SK-N-SH (cell line): ENCODE measurements at regions not wholly inside any gene's neighbourhood (a gene's known extent, or its start where the extent isn't known, plus 50 kb on each side); places are given as distances from the start of the nearest gene placed in this dataset.

ENCODE experiments used
- CTCF ChIA-PET: fragments of 300-600, 350-600 bp; formaldehyde crosslinking; extraction: SDS; loops from one replicate; lab custom pipeline; 2021; lab: Yijun Ruan, JAX
- POLR2A ChIA-PET: fragments of 350-600 bp; sonication (Branson Sonifier 250); formaldehyde crosslinking; extraction: SDS; loops from one replicate; lab custom pipeline; 2020; ENCODE audit warnings: antibody characterized with exemption, inconsistent platforms; lab: Yijun Ruan, JAX
- DNase-seq: peaks from one replicate; pipeline ENCODE4 v3.0.0; 2012
- H2AFZ ChIP-seq: fragments of 200-600 bp; sonication (generic); 2 replicates; pipeline ENCODE4 v1.8.1; 2016; ENCODE audit warnings: antibody characterized with exemption, mild to moderate bottlenecking, low read depth
- H3F3A ChIP-seq: fragments of 200-600 bp; sonication (generic); replicated peaks from 2 replicates; pipeline ENCODE3; 2016; ENCODE audit warnings: antibody characterized with exemption, mild to moderate bottlenecking; ENCODE audit not compliant: insufficient read depth
- H3K27ac ChIP-seq, 2 experiments: fragments of 200-500 bp in 1 of 2; fragments of 200-600 bp in 1 of 2; sonication (Bioruptor generic) in 1 of 2; sonication (generic), shearing (Covaris generic) in 1 of 2; 2 replicates each; pipeline versions ENCODE4 v1.5.1 to v1.6.1; 2014 to 2016; ENCODE audit warnings: low read depth in 2 of 2, inconsistent platforms in 1 of 2, low read length in 1 of 2, mild to moderate bottlenecking in 1 of 2, mixed read lengths in 1 of 2
- H3K27me3 ChIP-seq: fragments of 200-600 bp; sonication (generic), shearing (Covaris generic); 2 replicates; pipeline ENCODE4 v1.6.1; 2016; ENCODE audit warnings: mixed run types; ENCODE audit not compliant: insufficient read depth
- H3K36me3 ChIP-seq, 2 experiments: fragments of 200-500 bp in 1 of 2; fragments of 200-600 bp in 1 of 2; sonication (Bioruptor generic) in 1 of 2; sonication (generic) in 1 of 2; replicated peaks in 1 of 2; 2 replicates each; pipeline versions ENCODE3 to v1.5.1; 2014 to 2016; ENCODE audit warnings: low read length in 1 of 2, mild to moderate bottlenecking in 1 of 2; ENCODE audit not compliant: insufficient read depth in 2 of 2, control insufficient read depth in 1 of 2
- H3K4me1 ChIP-seq, 2 experiments: fragments of 200-500 bp in 1 of 2; fragments of 200-600 bp in 1 of 2; sonication (Bioruptor generic) in 1 of 2; sonication (generic), shearing (Covaris generic) in 1 of 2; 2 replicates each; pipeline versions ENCODE4 v1.5.1 to v1.6.1; 2014 to 2016; ENCODE audit warnings: low read depth in 1 of 2, low read length in 1 of 2, mixed run types in 1 of 2; ENCODE audit not compliant: insufficient read depth in 2 of 2, control insufficient read depth in 1 of 2
- H3K4me2 ChIP-seq: fragments of 200-600 bp; sonication (generic), shearing (Covaris generic); 2 replicates; pipeline ENCODE4 v1.6.1; 2017; ENCODE audit warnings: mixed run types
- H3K4me3 ChIP-seq, 2 experiments: fragments of 200-500 bp in 1 of 2; fragments of 200-600 bp in 1 of 2; sonication (Bioruptor generic) in 1 of 2; sonication (generic), shearing (Covaris generic) in 1 of 2; 2 replicates each; pipeline versions ENCODE4 v1.5.1 to v1.8.1; 2014 to 2016; ENCODE audit warnings: low read depth in 2 of 2, inconsistent platforms in 1 of 2, low read length in 1 of 2, mild to moderate bottlenecking in 1 of 2, mixed read lengths in 1 of 2, moderate library complexity in 1 of 2
- H3K79me2 ChIP-seq: fragments of 200-600 bp; sonication (generic); 2 replicates; pipeline ENCODE4 v1.8.1; 2017; ENCODE audit warnings: mild to moderate bottlenecking; ENCODE audit not compliant: insufficient read depth
- H3K9ac ChIP-seq: fragments of 200-600 bp; sonication (generic); 2 replicates; pipeline ENCODE4 v1.6.1; 2017; ENCODE audit warnings: mixed run types
- H3K9me2 ChIP-seq: fragments of 200-600 bp; sonication (generic); 2 replicates; pipeline ENCODE4 v1.6.1; 2017; ENCODE audit warnings: mixed run types
- H3K9me3 ChIP-seq: fragments of 200-600 bp; sonication (generic); 2 replicates; pipeline ENCODE4 v1.6.1; 2017; ENCODE audit warnings: mixed run types, mild to moderate bottlenecking, moderate library complexity
- H4K20me1 ChIP-seq: fragments of 200-600 bp; sonication (generic); 2 replicates; pipeline ENCODE4 v1.6.1; 2017; ENCODE audit warnings: mild to moderate bottlenecking, mixed run types; ENCODE audit not compliant: insufficient read depth
- ELF1 ChIP-seq: IDR thresholded peaks from 2 replicates; pipeline ENCODE4 v1.4.0; 2012
- GABPA ChIP-seq: IDR thresholded peaks from 2 replicates; pipeline ENCODE4 v1.4.0; 2012; ENCODE audit warnings: low read depth, mild to moderate bottlenecking
- IRF3 ChIP-seq: fragments of 150-350 bp; IDR thresholded peaks from 2 replicates; pipeline ENCODE4 v1.6.1; 2016; ENCODE audit warnings: mild to moderate bottlenecking, low read depth, low read length
- MEF2A ChIP-seq: IDR thresholded peaks from 2 replicates; pipeline ENCODE4 v1.4.0; 2012; ENCODE audit warnings: low read depth, borderline replicate concordance
- MXI1 ChIP-seq: IDR thresholded peaks from 2 replicates; pipeline ENCODE4 v1.6.1; 2012; ENCODE audit warnings: mild to moderate bottlenecking, low read depth, low read length, improper control_type of control experiment
- NFIC ChIP-seq: IDR thresholded peaks from 2 replicates; pipeline ENCODE4 v1.4.0; 2012; ENCODE audit warnings: borderline replicate concordance
- POLR2AphosphoS5 ChIP-seq: IDR thresholded peaks from 2 replicates; pipeline ENCODE4 v1.6.1; 2012; ENCODE audit warnings: low read depth, low read length
- RAD21 ChIP-seq: IDR thresholded peaks from 2 replicates; pipeline ENCODE4 v1.6.1; 2012; ENCODE audit warnings: mild to moderate bottlenecking, low read length
- RFX5 ChIP-seq: IDR thresholded peaks from 2 replicates; pipeline ENCODE4 v1.6.1; 2012; ENCODE audit warnings: mild to moderate bottlenecking, improper control_type of control experiment, low read length
- RXRA ChIP-seq: IDR thresholded peaks from 2 replicates; pipeline ENCODE4 v1.4.0; 2012; ENCODE audit warnings: low read depth, mild to moderate bottlenecking, borderline replicate concordance
- SIN3A ChIP-seq: IDR thresholded peaks from 2 replicates; pipeline ENCODE4 v1.6.1; 2012; ENCODE audit warnings: low read depth, mild to moderate bottlenecking, low read length, moderate library complexity, borderline replicate concordance
- TEAD4 ChIP-seq: IDR thresholded peaks from 2 replicates; pipeline ENCODE4 v1.4.0; 2012; ENCODE audit warnings: mild to moderate bottlenecking, borderline replicate concordance; ENCODE audit not compliant: insufficient read depth
- USF2 ChIP-seq: fragments of 150-350 bp; IDR thresholded peaks from 2 replicates; pipeline ENCODE4 v1.6.1; 2017; ENCODE audit warnings: antibody characterized with exemption, low read length, low read depth, borderline replicate concordance
- YY1 ChIP-seq: IDR thresholded peaks from 2 replicates; pipeline ENCODE4 v1.4.0; 2012; ENCODE audit warnings: low read depth, mild to moderate bottlenecking
- WGBS: methylation state at CpG from one replicate; pipeline ENCODE4 v1.1.6; 2017; ENCODE audit warnings: low lambda C conversion rate; 5-methylcytosine and 5-hydroxymethylcytosine counted together
- TF ChIP-seq, protein P1 (sequence below): IDR thresholded peaks from 2 replicates; pipeline ENCODE4 v1.4.0; 2012; ENCODE audit warnings: low read depth
- TF ChIP-seq, protein P2 (sequence below): IDR thresholded peaks from 2 replicates; pipeline ENCODE4 v1.6.1; 2012; ENCODE audit warnings: mild to moderate bottlenecking, low read depth, low read length, moderate library complexity

GRCh38 chr5:6080436-6080835 is 297.9 kb downstream of the MED10 start (continued):
- TF ChIP-seq, protein P1, sequence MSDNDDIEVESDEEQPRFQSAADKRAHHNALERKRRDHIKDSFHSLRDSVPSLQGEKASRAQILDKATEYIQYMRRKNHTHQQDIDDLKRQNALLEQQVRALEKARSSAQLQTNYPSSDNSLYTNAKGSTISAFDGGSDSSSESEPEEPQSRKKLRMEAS, result no peak
- TF ChIP-seq NFIC (no peak), USF2 (no peak)
- TF ChIP-seq, all 33 proteins: peak for 0

- TF ChIP-seq RFX5, result no peak
- TF ChIP-seq ELF1, result no peak
- no peak for TF ChIP-seq SIN3A
- no peak for TF ChIP-seq MXI1
- TF ChIP-seq, all 33 proteins: peak for 0
- Histone ChIP-seq H3K9me2 (no peaks in the 10 kb centered on the region), H3K27ac (no peak overlapping the region), H2AFZ (no peak overlapping the region), H4K20me1 (no peaks in the 10 kb centered on the region), H3K9me3 (no peaks in the 10 kb centered on the region), H3K4me2 (no peak overlapping the region), H3K4me3 (no peak overlapping the region), H3K79me2 (no peaks in the 10 kb centered on the region), H3K27me3 (no peaks in the 10 kb centered on the region), H3K4me1 (peaks cover 0 to 3% of the 10 kb centered on the region in 2 experiments; a peak in 1 of 4 replicates), H3K36me3 (no peaks in the 10 kb centered on the region), H3F3A (no peaks in the 10 kb centered on the region), H3K9ac (no peak overlapping the region)
- ChIA-PET CTCF (interaction anchor here (1.2 kb wide), 1 partner anchor 18 kb away, joined by 3 read pairs; no protein-coding TSS in a partner anchor), POLR2A (no interaction called here)
- 47% methylated on average over 5 of the region's 5 CpGs for WGBS
- no peak for DNase-seq
These were observed 299.5 kb downstream of the MED10 start for GRCh38 chr5:6078881-6079280.

DNA sequence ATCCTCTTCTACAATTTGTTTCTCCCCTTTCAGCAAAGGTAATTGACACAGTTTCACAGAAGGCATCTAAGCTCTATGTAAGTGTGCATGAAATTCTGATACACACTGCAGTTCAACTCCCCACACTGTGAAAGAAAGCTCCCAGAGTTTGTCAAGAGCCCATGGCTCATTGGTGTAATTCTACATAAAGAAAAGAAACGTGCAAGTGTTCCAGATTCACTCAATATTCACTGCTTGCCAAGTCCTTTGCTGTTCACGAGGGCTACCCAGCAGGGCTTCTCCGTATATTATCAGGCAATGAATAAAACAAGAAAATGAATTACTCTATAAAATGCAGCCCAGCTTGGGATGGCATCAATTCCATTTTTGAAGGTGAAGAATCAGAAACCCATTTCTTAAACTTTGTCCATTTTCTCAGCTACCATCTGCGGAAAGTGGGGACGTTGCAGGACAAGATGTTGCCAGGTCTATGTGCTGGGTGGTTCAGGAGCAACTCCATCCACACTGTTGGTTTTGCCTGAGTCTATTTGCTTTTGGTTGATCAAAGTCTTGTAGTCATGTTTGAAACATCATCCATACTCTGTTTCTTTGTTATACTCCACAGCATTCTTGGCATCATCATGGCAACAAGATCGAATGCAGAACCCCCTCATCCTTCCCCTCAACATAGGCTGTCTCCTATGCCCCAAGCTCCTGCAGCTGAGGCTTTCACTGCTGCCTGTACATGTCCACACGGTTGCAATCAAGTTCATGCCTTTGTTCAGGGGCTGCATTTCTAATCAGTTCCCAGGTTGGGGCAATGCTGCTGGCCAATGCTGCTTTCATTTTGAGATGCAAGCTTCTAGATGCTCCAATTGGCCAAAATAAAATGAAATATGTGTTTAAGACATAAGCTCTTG is 301.8 kb downstream of the MED10 start:
- H2AFZ ChIP-seq, result no peak overlapping the region
- H3K36me3 ChIP-seq, result no peaks in the 10 kb centered on the region
- H3K9me3 ChIP-seq, result no peaks in the 10 kb centered on the region
- peaks cover 0 to under 1% of the 10 kb centered on the region in 2 experiments; a peak in 1 of 4 replicates for H3K4me1 ChIP-seq
- H3K27me3 ChIP-seq, result no peaks in the 10 kb centered on the region
- no peaks in the 10 kb centered on the region for H3K79me2 ChIP-seq
- WGBS, result 30% methylated on average over 7 of the region's 7 CpGs
- no peaks in the 10 kb centered on the region for H4K20me1 ChIP-seq
- H3F3A ChIP-seq, result no peaks in the 10 kb centered on the region
- TF ChIP-seq GABPA (no peak), ELF1 (no peak), MEF2A (no peak), RXRA (no peak), TEAD4 (no peak), YY1 (no peak), POLR2AphosphoS5 (no peak), RAD21 (no peak), USF2 (no peak), IRF3 (no peak)
- TF ChIP-seq, protein P2, sequence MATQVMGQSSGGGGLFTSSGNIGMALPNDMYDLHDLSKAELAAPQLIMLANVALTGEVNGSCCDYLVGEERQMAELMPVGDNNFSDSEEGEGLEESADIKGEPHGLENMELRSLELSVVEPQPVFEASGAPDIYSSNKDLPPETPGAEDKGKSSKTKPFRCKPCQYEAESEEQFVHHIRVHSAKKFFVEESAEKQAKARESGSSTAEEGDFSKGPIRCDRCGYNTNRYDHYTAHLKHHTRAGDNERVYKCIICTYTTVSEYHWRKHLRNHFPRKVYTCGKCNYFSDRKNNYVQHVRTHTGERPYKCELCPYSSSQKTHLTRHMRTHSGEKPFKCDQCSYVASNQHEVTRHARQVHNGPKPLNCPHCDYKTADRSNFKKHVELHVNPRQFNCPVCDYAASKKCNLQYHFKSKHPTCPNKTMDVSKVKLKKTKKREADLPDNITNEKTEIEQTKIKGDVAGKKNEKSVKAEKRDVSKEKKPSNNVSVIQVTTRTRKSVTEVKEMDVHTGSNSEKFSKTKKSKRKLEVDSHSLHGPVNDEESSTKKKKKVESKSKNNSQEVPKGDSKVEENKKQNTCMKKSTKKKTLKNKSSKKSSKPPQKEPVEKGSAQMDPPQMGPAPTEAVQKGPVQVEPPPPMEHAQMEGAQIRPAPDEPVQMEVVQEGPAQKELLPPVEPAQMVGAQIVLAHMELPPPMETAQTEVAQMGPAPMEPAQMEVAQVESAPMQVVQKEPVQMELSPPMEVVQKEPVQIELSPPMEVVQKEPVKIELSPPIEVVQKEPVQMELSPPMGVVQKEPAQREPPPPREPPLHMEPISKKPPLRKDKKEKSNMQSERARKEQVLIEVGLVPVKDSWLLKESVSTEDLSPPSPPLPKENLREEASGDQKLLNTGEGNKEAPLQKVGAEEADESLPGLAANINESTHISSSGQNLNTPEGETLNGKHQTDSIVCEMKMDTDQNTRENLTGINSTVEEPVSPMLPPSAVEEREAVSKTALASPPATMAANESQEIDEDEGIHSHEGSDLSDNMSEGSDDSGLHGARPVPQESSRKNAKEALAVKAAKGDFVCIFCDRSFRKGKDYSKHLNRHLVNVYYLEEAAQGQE, result no peak
- CTCF ChIA-PET, result interaction anchor here (1.4 kb wide), 1 partner anchor 579 kb away, joined by 4 read pairs; no protein-coding TSS in a partner anchor
- no peaks in the 10 kb centered on the region for H3K9me2 ChIP-seq
- H3K9ac ChIP-seq, result no peak overlapping the region
- no peak overlapping the region for H3K27ac ChIP-seq
- H3K4me3 ChIP-seq, result no peak overlapping the region
- POLR2A ChIA-PET, result no interaction called here
- no peak for DNase-seq
- no peak overlapping the region for H3K4me2 ChIP-seq
